GM21737 (cell line): ENCODE measurements at regions not wholly inside any gene's neighbourhood (a gene's known extent, or its start where the extent isn't known, plus 50 kb on each side); places are given as distances from the start of the nearest gene placed in this dataset.

Experiments
- ATAC-seq: cut with Tn5 transposase; IDR thresholded peaks from one replicate; pipeline ENCODE4 v1.9.1; 2021; ENCODE audit warnings: mild to moderate bottlenecking, moderate library complexity; ENCODE audit not compliant: unreplicated experiment

GRCh38 chr11:13907678-13908077, 54.8 kb upstream of the SPON1 start:
- no peak for ATAC-seq

- ATAC-seq: no peak
Observed at GRCh38 chr11:13908535-13908934, 54.0 kb upstream of the SPON1 start.
